Endodermal cell (in vitro differentiated cells): ENCODE measurements at regions not wholly inside any gene's neighbourhood (a gene's known extent, or its start where the extent isn't known, plus 50 kb on each side); places are given as distances from the start of the nearest gene placed in this dataset.

Source experiments
- DNase-seq: peaks from one replicate; pipeline ENCODE4 v3.0.0-alpha.2; 2017
- H3K27ac ChIP-seq: 2 replicates; pipeline ENCODE4 v1.5.1; 2013; ENCODE audit warnings: mild to moderate bottlenecking, low read depth, low read length, moderate library complexity
- H3K27me3 ChIP-seq: 2 replicates; pipeline ENCODE4 v1.6.1; 2013; ENCODE audit warnings: mild to moderate bottlenecking, low read length, moderate library complexity; ENCODE audit not compliant: insufficient read depth, control insufficient read depth, poor library complexity, severe bottlenecking
- H3K36me3 ChIP-seq: 2 replicates; pipeline ENCODE4 v1.7.0; 2013; ENCODE audit warnings: mild to moderate bottlenecking, low read length, moderate library complexity; ENCODE audit not compliant: control insufficient read depth, insufficient read depth
- H3K4me1 ChIP-seq: one replicate; pipeline ENCODE4 v1.7.0; 2013; ENCODE audit warnings: low read length; ENCODE audit not compliant: control insufficient read depth, insufficient read depth
- H3K4me3 ChIP-seq: 2 replicates; pipeline ENCODE4 v1.5.1; 2013; ENCODE audit warnings: mild to moderate bottlenecking, low read length, moderate library complexity
- H3K9ac ChIP-seq: 2 replicates; pipeline ENCODE4 v1.6.1; 2013; ENCODE audit warnings: mild to moderate bottlenecking, low read length, moderate library complexity; ENCODE audit not compliant: poor library complexity, severe bottlenecking; ENCODE audit errors: extremely low read depth
- H3K9me3 ChIP-seq: 2 replicates; pipeline ENCODE4 v1.6.1; 2013; ENCODE audit warnings: mild to moderate bottlenecking, low read length, moderate library complexity; ENCODE audit not compliant: control insufficient read depth
- H3K27ac Mint-ChIP-seq: 2 replicates; pipeline ENCODE4 v1.8.0; 2020; ENCODE audit warnings: mixed read lengths
- H3K27me3 Mint-ChIP-seq: 2 replicates; pipeline ENCODE4 v1.8.0; 2021; ENCODE audit warnings: mild to moderate bottlenecking, mixed read lengths; ENCODE audit not compliant: insufficient read depth
- H3K36me3 Mint-ChIP-seq: 2 replicates; pipeline ENCODE4 v1.8.0; 2020; ENCODE audit warnings: low read depth, mixed read lengths
- H3K4me1 Mint-ChIP-seq: 2 replicates; pipeline ENCODE4 v1.8.0; 2020; ENCODE audit warnings: mixed read lengths
- H3K4me3 Mint-ChIP-seq: 2 replicates; pipeline ENCODE4 v1.8.0; 2020; ENCODE audit warnings: mild to moderate bottlenecking, moderate library complexity, mixed read lengths
- H3K9me3 Mint-ChIP-seq: 2 replicates; pipeline ENCODE4 v1.8.0; 2020; ENCODE audit warnings: mild to moderate bottlenecking, mixed read lengths
- WGBS, 2 experiments: methylation state at CpG; one replicate each; pipeline versions ENCODE4 v1.1.5 to v1.1.7; 2013; ENCODE audit warnings: missing lambda C conversion rate in 2 of 2, mixed read lengths in 1 of 2; ENCODE audit not compliant: insufficient coverage in 1 of 2, insufficient read length in 1 of 2; 5-methylcytosine and 5-hydroxymethylcytosine counted together
- TF ChIP-seq, protein P1 (sequence below): fragments of 200-600 bp; sonication (generic); conservative IDR thresholded peaks from 2 replicates; pipeline ENCODE4 v1.5.0; 2021; ENCODE audit warnings: antibody characterized with exemption, mild to moderate bottlenecking

DNA sequence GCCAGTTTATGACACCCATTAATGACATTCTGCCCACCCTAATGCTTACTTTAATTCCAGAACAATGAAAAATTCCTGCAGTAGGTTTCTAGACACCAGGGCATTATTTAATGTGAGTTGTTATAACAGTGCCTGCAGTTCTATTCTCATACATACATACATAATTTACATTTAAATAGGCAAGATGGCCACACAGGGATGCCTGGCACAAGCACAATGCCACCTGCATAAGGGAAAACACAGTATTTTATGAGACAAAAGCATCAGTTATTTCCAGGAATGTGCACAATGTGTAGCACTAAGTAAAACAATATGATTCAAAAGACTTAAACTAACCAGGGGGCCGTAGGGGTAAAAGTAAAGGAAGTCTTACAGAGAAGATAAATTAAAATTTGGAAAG, 243.9 kb upstream of the SPRY2 start:
- Histone ChIP-seq H3K9me3 (peaks cover 16% of the 10 kb centered on the region), H3K9ac (no peak overlapping the region), H3K36me3 (no peaks in the 10 kb centered on the region), H3K4me1 (no peaks in the 10 kb centered on the region), H3K27ac (peak overlapping the region; percentile 8), H3K27me3 (no peaks in the 10 kb centered on the region), H3K4me3 (no peak overlapping the region)
- no peaks in the 10 kb centered on the region for H3K36me3 Mint-ChIP-seq
- no CpG with 5 or more reads among the region's 1 CpG for WGBS, 2 experiments
- H3K27ac Mint-ChIP-seq, result no peak overlapping the region
- no peak for DNase-seq
- no peaks in the 10 kb centered on the region for H3K27me3 Mint-ChIP-seq
- no peaks in the 10 kb centered on the region for H3K4me1 Mint-ChIP-seq
- H3K4me3 Mint-ChIP-seq, result no peak overlapping the region
- TF ChIP-seq, protein P1, sequence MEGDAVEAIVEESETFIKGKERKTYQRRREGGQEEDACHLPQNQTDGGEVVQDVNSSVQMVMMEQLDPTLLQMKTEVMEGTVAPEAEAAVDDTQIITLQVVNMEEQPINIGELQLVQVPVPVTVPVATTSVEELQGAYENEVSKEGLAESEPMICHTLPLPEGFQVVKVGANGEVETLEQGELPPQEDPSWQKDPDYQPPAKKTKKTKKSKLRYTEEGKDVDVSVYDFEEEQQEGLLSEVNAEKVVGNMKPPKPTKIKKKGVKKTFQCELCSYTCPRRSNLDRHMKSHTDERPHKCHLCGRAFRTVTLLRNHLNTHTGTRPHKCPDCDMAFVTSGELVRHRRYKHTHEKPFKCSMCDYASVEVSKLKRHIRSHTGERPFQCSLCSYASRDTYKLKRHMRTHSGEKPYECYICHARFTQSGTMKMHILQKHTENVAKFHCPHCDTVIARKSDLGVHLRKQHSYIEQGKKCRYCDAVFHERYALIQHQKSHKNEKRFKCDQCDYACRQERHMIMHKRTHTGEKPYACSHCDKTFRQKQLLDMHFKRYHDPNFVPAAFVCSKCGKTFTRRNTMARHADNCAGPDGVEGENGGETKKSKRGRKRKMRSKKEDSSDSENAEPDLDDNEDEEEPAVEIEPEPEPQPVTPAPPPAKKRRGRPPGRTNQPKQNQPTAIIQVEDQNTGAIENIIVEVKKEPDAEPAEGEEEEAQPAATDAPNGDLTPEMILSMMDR, result no peak
- peaks cover 18% of the 10 kb centered on the region for H3K9me3 Mint-ChIP-seq

DNA sequence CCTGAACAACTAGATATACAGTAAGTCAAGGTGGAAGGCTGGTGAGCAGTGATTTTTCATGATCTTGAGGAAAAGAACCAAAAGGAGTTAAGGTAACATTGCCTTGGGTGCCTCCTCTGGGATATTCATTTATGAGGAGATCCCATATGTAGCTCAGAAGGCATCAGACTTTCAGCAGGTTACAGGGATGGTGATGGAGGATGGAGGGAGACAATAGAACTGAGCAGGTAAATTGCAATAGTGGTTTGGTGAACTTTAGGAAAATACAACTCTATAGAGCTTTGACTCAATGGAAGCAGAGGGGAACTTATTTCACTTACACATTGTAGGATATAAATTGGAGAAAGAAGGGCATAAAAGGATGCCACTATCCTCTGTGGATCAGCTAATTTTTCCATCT, 243.4 kb upstream of the SPRY2 start:
- TF ChIP-seq, protein P1, result no peak
- peaks cover 18% of the 10 kb centered on the region for H3K9me3 Mint-ChIP-seq
- no peak overlapping the region for H3K4me3 Mint-ChIP-seq
- Histone ChIP-seq H3K4me1 (no peaks in the 10 kb centered on the region), H3K27me3 (no peaks in the 10 kb centered on the region), H3K4me3 (no peak overlapping the region), H3K36me3 (no peaks in the 10 kb centered on the region), H3K27ac (peak overlapping the region; percentile 8), H3K9ac (no peak overlapping the region), H3K9me3 (peaks cover 16% of the 10 kb centered on the region)
- H3K36me3 Mint-ChIP-seq, result no peaks in the 10 kb centered on the region
- no peak for DNase-seq
- H3K4me1 Mint-ChIP-seq, result no peaks in the 10 kb centered on the region
- no peaks in the 10 kb centered on the region for H3K27me3 Mint-ChIP-seq
- no peak overlapping the region for H3K27ac Mint-ChIP-seq

DNA sequence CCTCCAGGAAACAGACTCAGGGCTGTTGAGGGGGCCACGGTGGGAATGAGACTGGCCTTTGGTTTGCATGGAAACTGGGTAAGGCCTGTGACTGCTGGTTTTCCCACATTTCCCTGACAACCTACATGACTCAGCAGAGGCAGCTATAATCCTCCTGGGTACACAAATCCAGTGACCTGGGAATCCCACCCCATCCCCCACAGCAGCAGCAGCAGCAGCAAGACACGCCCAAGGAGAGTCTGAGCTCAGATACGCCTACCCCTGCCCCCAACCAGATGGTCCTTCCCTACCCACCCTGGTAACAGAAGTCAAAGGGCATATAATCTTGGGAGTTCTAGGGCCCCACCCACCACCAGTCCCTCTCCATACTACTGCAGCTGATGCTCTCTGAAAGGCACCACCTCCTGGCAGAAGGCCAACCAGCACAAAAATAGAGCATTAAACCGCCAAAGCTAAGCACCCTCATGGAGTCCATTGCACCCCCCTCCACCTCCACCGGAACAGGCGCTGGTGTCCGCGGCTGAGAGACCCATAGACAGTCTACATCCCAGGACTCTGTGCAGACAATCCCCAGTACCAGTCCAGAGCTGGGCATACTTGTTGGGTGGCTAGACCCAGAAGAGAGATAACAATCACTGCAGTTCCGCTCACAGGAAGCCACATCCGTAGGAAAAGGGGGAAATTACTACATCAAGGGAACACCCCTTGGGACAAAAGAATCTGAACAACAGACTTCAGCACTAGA, 237.2 kb upstream of the SPRY2 start:
- H3K4me3 Mint-ChIP-seq, result no peak overlapping the region
- Histone ChIP-seq H3K4me1 (peaks cover 7% of the 10 kb centered on the region), H3K36me3 (no peaks in the 10 kb centered on the region), H3K27ac (no peak overlapping the region), H3K9ac (no peak overlapping the region), H3K27me3 (no peaks in the 10 kb centered on the region), H3K9me3 (peaks cover 16% of the 10 kb centered on the region), H3K4me3 (no peak overlapping the region)
- H3K4me1 Mint-ChIP-seq, result peaks cover 15% of the 10 kb centered on the region
- TF ChIP-seq, protein P1, result no peak
- no peaks in the 10 kb centered on the region for H3K27me3 Mint-ChIP-seq
- 95% methylated on average over 10 of the region's 10 CpGs; no CpG with 5 or more reads in 1 of the 2 experiments for WGBS, 2 experiments
- H3K36me3 Mint-ChIP-seq, result no peaks in the 10 kb centered on the region
- DNase-seq, result peak; percentile 56
- H3K9me3 Mint-ChIP-seq, result peaks cover 36% of the 10 kb centered on the region
- H3K27ac Mint-ChIP-seq, result no peak overlapping the region
